SK-N-SH treated with all-trans-retinoic acid at 6 μM for 48 hours (cell line): ENCODE measurements at regions not wholly inside any gene's neighbourhood (a gene's known extent, or its start where the extent isn't known, plus 50 kb on each side); places are given as distances from the start of the nearest gene placed in this dataset.
A peak's percentile ranks its signal among the peaks of the same experiment; 100 is the strongest.

Source experiments
- ATAC-seq: fragments of 200-7000 bp; cut with Tn5 transposase; 3 replicates; pipeline ENCODE4 v1.9.1; 2020; ENCODE audit warnings: mild to moderate bottlenecking, moderate library complexity
- ARNTL ChIP-seq: fragments of 450-650 bp; formaldehyde crosslinking; IDR thresholded peaks from 2 replicates; pipeline ENCODE4 v1.5.0; 2020; ENCODE audit warnings: low read depth, mild to moderate bottlenecking, moderate library complexity, borderline replicate concordance
- BACH2 ChIP-seq: fragments of 250-450 bp; sonication (Bioruptor Pico); IDR thresholded peaks from 2 replicates; pipeline ENCODE4 v1.9.0; 2021; ENCODE audit warnings: mild to moderate bottlenecking, borderline replicate concordance
- CSDC2 ChIP-seq: fragments of 250-450 bp; sonication (Bioruptor Pico); IDR thresholded peaks from 2 replicates; pipeline ENCODE4 v1.5.0; 2020; ENCODE audit warnings: mild to moderate bottlenecking, moderate library complexity
- ESRRG ChIP-seq: fragments of 250-450 bp; sonication (Bioruptor Pico); IDR thresholded peaks from 2 replicates; pipeline ENCODE4 v1.6.1; 2021; ENCODE audit warnings: mild to moderate bottlenecking
- ISL1 ChIP-seq: fragments of 250-450 bp; sonication (Bioruptor Pico); IDR thresholded peaks from 2 replicates; pipeline ENCODE4 v2.1.2; 2022; ENCODE audit warnings: mild to moderate bottlenecking, moderate library complexity
- PPARA ChIP-seq: fragments of 250-450 bp; sonication (Bioruptor Pico); IDR thresholded peaks from 2 replicates; pipeline ENCODE4 v1.5.0; 2020; ENCODE audit warnings: mild to moderate bottlenecking, borderline replicate concordance
- SNAI2 ChIP-seq: fragments of 250-450 bp; sonication (Bioruptor Pico); IDR thresholded peaks from 2 replicates; pipeline ENCODE4 v1.5.0; 2020; ENCODE audit warnings: mild to moderate bottlenecking, moderate library complexity
- TCF4 ChIP-seq: fragments of 250-450 bp; sonication (Bioruptor Pico); IDR thresholded peaks from 2 replicates; pipeline ENCODE4 v1.8.0; 2021; ENCODE audit warnings: mild to moderate bottlenecking, moderate library complexity, borderline replicate concordance
- TOX ChIP-seq: fragments of 250-450 bp; sonication (Bioruptor Pico); IDR thresholded peaks from 2 replicates; pipeline ENCODE4 v1.8.0; 2021; ENCODE audit warnings: mild to moderate bottlenecking, moderate library complexity, borderline replicate concordance
- ZC3H10 ChIP-seq: fragments of 250-450 bp; sonication (Bioruptor Pico); IDR thresholded peaks from 2 replicates; pipeline ENCODE4 v1.5.1; 2021; ENCODE audit warnings: mild to moderate bottlenecking, moderate library complexity
- ZFP3 ChIP-seq: fragments of 250-450 bp; sonication (Bioruptor Pico); IDR thresholded peaks from 2 replicates; pipeline ENCODE4 v1.5.0; 2020; ENCODE audit warnings: mild to moderate bottlenecking, moderate library complexity
- ZFP30 ChIP-seq: fragments of 450-650 bp; formaldehyde crosslinking; IDR thresholded peaks from 2 replicates; pipeline ENCODE4 v1.5.0; 2022; ENCODE audit warnings: mild to moderate bottlenecking, moderate library complexity
- ZNF70 ChIP-seq: fragments of 450-650 bp; formaldehyde crosslinking; IDR thresholded peaks from 2 replicates; pipeline ENCODE4 v1.5.0; 2020; ENCODE audit warnings: mild to moderate bottlenecking, moderate library complexity
- ZNF8 ChIP-seq: fragments of 450-650 bp; formaldehyde crosslinking; IDR thresholded peaks from 2 replicates; pipeline ENCODE4 v1.5.0; 2020; ENCODE audit warnings: mild to moderate bottlenecking, moderate library complexity
- TF ChIP-seq, protein P1 (sequence below): fragments of 250-450 bp; sonication (Bioruptor Pico); IDR thresholded peaks from 2 replicates; pipeline ENCODE4 v1.8.0; 2021; ENCODE audit warnings: low read depth, mild to moderate bottlenecking, moderate library complexity, borderline replicate concordance
- TF ChIP-seq, protein P2 (sequence below): fragments of 250-450 bp; sonication (Bioruptor Pico); IDR thresholded peaks from 2 replicates; pipeline ENCODE4 v1.5.0; 2020; ENCODE audit warnings: mild to moderate bottlenecking, moderate library complexity

DNA sequence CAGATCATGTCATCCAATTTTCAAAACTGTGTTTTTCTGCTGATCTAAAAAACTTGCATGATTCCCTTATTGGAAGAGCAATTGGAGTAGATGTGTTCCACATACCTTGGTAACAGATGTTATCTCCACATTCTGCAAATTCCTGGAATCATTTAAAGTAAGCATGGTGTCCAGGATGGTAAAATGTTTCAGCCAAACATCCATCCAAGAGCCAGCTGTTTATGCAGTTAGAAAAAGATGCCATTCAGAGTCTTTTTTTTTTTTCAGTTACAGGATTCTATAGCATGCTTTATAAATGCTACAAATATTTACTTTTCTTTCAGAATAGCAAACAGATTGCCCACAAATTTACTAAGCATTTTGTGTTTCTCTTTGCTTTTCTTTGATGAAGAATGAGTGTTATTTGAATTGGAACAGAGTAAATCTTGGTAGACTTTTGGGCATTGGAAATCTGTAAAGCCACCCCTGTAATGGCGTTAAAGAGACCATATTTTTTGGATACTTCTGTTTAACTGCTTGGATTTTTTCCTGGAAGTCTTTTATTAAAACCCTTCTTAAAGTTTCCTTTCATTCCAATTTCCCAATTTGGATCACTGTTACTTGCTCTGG, 149.8 kb downstream of the GNAT3 start:
- ATAC-seq: peak; percentile 74
- TF ChIP-seq ZNF8: no peak
- TF ChIP-seq ISL1 (CRISPR knock-in tag): peak; percentile 43

DNA sequence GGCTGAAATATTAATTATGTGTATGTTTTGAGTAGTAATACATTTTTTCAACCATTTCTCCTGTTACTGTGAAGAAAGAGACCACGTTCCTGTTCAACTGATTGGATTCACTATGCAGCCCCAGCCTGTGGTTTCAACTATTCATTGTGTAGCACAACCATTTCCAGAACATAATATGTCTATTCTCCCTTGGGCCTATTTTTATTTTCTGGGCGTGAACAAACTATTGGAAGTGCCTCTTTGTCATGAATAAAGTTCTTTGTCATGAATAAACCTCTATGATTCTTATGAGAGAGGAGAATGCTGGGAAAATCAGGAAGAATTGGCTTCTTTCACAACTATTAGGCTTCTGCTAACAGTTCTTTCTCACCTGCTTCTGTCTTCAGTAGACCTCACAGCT, 152.4 kb downstream of the GNAT3 start:
- ATAC-seq: no peak
- TF ChIP-seq ZNF8: no peak
- TF ChIP-seq, protein P1, sequence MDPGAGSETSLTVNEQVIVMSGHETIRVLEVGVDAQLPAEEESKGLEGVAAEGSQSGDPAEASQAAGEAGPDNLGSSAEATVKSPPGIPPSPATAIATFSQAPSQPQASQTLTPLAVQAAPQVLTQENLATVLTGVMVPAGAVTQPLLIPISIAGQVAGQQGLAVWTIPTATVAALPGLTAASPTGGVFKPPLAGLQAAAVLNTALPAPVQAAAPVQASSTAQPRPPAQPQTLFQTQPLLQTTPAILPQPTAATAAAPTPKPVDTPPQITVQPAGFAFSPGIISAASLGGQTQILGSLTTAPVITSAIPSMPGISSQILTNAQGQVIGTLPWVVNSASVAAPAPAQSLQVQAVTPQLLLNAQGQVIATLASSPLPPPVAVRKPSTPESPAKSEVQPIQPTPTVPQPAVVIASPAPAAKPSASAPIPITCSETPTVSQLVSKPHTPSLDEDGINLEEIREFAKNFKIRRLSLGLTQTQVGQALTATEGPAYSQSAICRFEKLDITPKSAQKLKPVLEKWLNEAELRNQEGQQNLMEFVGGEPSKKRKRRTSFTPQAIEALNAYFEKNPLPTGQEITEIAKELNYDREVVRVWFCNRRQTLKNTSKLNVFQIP: no peak
- no peak for TF ChIP-seq PPARA (CRISPR knock-in tag)
- TF ChIP-seq SNAI2 (CRISPR knock-in tag): no peak
- no peak for TF ChIP-seq ZFP3 (CRISPR knock-in tag)
- no peak for TF ChIP-seq CSDC2 (CRISPR knock-in tag)
- no peak for TF ChIP-seq ARNTL (CRISPR knock-in tag)
- no peak for TF ChIP-seq TCF4 (CRISPR knock-in tag)
- TF ChIP-seq ISL1 (CRISPR knock-in tag): no peak
- TF ChIP-seq, protein P2, sequence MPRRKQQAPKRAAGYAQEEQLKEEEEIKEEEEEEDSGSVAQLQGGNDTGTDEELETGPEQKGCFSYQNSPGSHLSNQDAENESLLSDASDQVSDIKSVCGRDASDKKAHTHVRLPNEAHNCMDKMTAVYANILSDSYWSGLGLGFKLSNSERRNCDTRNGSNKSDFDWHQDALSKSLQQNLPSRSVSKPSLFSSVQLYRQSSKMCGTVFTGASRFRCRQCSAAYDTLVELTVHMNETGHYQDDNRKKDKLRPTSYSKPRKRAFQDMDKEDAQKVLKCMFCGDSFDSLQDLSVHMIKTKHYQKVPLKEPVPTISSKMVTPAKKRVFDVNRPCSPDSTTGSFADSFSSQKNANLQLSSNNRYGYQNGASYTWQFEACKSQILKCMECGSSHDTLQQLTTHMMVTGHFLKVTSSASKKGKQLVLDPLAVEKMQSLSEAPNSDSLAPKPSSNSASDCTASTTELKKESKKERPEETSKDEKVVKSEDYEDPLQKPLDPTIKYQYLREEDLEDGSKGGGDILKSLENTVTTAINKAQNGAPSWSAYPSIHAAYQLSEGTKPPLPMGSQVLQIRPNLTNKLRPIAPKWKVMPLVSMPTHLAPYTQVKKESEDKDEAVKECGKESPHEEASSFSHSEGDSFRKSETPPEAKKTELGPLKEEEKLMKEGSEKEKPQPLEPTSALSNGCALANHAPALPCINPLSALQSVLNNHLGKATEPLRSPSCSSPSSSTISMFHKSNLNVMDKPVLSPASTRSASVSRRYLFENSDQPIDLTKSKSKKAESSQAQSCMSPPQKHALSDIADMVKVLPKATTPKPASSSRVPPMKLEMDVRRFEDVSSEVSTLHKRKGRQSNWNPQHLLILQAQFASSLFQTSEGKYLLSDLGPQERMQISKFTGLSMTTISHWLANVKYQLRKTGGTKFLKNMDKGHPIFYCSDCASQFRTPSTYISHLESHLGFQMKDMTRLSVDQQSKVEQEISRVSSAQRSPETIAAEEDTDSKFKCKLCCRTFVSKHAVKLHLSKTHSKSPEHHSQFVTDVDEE (CRISPR knock-in tag): no peak

DNA sequence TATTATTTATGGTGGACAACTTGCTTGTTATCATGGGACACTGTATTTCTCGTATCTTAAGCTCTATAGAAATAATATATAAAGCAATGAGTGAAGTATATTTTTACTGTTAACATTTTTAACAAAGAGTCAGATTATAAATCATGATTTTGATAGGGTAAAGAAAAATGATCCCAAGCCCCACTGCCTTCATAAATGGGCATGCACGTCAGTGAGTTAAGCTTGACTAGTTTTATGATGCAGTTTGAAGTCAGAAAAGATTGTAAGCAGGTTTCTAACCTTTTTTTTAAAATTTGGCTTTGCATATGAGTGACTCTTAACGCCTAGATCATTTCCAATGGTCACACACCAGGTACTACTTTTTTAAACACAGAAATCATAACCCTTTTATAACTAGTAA, 152.8 kb downstream of the GNAT3 start:
- TF ChIP-seq ESRRG (CRISPR knock-in tag): no peak
- no peak for ATAC-seq

DNA sequence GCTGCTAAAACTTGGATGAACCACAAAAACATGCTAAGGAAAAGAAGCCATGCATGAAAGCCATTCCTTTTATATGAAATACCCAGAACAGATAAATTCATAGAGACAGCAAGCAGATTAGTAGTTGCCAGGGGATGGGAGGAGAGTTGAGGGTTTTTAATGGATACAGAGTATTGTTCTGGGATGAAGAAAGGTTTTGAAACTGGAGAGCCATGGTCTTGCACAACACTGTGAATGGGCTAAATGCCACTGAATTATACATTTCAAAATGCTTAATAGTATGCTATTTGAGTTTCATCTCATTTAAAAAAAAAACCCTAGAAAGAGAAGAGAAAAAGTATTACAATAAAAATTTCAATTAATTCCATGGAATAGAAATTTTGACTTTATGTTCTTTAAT, 154.3 kb downstream of the GNAT3 start:
- ATAC-seq: no peak
- no peak for TF ChIP-seq ZFP3 (CRISPR knock-in tag)
- no peak for TF ChIP-seq ZFP30
- no peak for TF ChIP-seq ZNF70 (CRISPR knock-in tag)
- no peak for TF ChIP-seq SNAI2 (CRISPR knock-in tag)
- no peak for TF ChIP-seq TCF4 (CRISPR knock-in tag)
- TF ChIP-seq, all 23 proteins: peak for 0

DNA sequence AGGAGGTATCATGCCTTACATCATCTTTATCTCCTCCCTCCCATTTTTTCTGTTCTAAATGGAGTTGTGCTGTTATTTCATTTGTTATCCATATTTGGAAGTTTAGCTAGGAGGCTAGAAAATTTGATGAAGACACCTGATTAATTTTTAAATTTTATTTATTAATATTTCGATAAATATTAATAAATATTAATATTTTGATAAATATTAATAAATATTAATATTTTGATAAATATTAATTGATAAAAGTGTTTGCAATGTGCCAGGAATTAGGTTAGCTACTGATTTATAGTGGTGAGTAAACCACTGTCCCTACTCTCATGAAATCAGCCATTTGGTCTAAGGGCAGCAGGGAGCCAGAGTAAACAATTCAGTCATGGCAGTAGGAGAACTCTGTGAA, 161.4 kb downstream of the GNAT3 start:
- TF ChIP-seq BACH2 (CRISPR knock-in tag) (no peak), ZFP30 (no peak), ZC3H10 (CRISPR knock-in tag) (no peak), CSDC2 (CRISPR knock-in tag) (no peak), ZFP3 (CRISPR knock-in tag) (no peak), PPARA (CRISPR knock-in tag) (no peak), TOX (no peak)
- TF ChIP-seq, protein P2 (CRISPR knock-in tag): no peak
- TF ChIP-seq, protein P1: no peak
- no peak for ATAC-seq
